EH (cell line): ENCODE measurements at regions not wholly inside any gene's neighbourhood (a gene's known extent, or its start where the extent isn't known, plus 50 kb on each side); places are given as distances from the start of the nearest gene placed in this dataset.
"Not testable (repeated sequence)": the region's sequence is repeated elsewhere in the genome, so short reads cannot be mapped to it uniquely, and the experiment has no call there.

Experiments
- DNase-seq: peaks from one replicate; pipeline ENCODE4 v3.0.0-alpha.2; 2015; ENCODE audit warnings: low read depth

DNA sequence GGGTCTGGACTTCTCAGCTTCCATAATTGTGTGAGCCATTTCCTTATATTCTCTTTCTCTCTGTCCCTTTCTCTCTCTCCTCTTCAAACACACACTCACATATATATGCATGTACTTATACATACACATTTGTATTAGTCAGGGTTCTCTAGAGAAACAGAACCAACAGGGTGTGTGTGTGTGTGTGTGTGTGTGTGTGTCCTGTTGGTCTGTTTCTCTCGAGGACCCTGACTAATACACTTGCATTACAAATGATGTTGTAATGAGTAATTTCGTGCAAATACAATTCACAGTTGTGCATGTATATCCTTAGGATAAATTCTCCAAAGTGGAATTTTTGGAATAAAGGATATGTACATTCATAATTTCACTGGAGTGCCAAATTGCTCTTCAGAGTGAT, 115.3 kb downstream of the NPIPB5 start:
- no peak for DNase-seq

DNA sequence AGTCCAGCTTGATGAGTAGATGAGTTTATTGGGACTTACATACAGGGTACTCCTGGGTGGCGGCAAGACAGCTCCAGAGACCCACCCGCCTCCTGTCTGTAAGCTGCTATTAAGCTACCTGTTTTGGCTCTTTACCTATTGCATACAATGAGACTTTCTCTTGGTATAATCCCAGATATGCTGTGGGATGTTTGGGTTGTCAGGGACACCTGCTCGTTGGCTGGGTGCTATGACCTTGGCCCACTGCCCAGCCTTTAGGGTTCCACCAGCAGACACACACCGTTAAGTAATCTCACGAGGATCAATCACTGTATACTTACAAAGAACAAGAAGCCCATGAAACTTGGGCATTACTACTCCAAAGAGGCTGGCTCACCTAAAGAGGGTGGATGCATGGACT, 116.4 kb downstream of the NPIPB5 start:
- no peak for DNase-seq

DNA sequence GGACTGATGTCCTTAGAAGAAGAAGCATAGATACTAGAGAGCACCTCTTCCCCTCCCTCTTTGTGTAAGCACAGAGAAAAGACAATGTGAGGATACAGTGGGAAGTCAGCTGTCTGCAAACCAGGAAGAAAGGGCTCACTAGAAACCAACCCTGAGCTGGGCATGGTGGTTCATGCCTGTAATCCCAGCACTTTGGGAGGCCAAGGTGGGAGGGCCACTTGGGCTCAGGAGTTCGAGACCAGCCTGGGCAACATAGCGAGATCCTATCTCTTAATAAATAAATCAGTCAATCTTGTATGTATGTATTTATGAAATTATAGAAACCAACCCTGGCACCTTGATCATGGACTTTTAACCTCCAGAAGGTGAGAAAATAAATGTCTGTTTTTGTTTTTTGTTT, 118.3 kb downstream of the NPIPB5 start:
- no peak for DNase-seq

DNA sequence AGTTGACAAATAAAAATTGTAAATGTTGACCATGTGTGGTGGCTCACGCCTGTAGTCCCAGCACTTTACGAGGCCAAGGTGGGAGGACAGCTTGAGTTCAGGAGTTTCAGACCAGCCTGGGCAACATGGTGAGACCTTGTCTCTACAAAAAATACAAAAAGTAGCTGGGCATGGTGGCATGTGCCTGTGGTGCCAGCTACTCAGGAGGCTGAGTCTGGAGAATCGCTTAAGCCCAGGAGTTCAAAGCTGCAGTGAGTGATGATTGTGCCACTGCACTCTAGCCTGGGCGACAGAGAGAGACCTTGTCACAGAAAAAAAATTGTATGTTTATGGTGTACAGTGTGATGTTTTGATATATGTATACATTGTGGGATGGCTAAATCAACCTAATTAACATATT, 119.6 kb downstream of the NPIPB5 start:
- no peak for DNase-seq

DNA sequence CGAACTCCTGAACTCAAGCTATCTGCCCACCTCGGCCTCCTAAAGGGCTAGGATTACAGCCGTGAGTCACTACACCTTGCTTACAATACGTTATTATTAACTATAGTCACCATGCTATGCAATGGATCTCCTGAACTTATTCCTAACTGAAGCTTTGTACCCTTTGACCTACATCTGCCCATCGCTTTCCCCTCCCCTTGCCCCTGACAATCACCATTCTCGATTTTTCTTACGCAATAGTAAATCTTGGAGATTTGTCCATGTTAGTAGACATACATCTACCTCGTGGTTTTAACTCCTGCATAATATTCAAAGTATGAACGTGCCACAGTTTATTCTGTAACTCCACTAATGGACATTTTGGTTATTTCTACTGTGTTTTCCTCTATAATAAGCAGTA, 120.6 kb downstream of the NPIPB5 start:
- DNase-seq: no peak

DNA sequence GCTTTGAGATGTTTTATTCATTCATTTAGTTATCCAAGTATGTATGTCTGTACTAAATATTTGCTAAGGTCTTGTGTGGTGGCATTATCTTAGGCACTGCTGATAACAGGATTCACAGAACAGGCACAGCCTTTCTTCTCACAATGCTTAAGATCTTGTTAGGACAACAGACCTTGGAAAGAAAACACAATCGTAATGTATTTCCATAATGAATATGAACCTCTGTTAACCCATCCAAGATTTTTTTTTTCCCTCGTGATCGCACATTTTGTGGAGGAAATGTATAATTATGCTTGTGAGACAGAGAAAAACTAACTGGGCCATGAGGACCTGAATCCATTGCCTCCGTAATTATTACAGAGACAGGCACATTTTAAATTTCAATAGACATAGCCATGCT, 121.9 kb downstream of the NPIPB5 start:
- DNase-seq: no peak

DNA sequence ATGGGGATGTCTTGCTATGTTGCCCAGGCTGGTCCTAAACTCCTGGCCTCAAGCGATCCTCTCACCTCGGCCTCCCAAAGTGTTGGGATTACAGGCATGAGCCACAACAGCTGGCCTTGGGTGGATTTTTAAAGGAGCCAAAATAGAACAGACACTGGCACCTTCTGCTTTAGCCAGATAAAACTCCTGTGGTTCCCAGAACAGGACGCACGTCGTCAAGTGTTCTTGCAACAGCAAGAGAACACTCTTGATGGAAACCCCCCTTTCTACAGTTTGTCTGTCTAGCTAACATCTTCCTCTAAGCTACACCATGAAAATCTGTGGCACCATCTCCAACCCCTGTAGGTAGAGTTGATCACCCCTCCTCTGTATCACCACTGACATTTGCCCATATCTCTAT, 122.6 kb downstream of the NPIPB5 start:
- DNase-seq: no peak

DNA sequence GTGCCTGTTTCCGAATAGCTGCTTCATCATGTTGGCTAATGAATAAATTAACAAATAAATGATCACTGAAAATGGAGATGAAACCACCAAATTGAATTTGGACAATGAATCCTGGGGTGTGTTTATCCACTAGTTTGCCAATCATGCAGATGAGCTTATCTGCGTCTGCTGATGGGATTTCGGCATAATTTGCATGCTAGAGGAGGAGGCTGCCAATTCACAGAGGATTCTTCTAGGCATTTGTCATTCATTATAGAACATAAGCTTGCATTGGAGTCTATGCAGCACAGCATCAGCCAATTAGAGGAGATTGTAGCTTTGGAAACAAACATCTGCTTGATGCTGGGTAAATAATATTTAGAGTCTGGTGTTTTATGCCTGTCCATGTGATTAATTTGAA, 123.1 kb downstream of the NPIPB5 start:
- no peak for DNase-seq

DNA sequence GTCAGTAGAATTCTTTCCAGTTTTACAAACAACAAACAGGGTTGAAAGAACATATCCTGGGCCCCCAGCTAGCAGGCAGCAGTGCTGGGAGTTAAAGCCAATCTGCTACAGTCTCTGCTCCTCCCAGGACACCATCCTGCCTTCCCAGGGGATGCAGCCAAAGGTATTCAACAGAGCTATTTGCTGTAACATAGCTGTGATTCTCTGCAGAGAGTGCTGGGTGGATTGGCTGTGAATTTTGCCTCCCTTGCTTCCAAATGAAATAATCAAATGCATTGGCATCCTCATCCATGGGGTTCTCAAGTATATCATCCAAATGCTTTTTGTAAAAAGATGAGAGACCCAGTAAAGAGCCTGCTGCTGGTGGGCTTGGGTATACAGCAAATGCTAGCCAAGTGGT, 124.3 kb downstream of the NPIPB5 start:
- no peak for DNase-seq

DNA sequence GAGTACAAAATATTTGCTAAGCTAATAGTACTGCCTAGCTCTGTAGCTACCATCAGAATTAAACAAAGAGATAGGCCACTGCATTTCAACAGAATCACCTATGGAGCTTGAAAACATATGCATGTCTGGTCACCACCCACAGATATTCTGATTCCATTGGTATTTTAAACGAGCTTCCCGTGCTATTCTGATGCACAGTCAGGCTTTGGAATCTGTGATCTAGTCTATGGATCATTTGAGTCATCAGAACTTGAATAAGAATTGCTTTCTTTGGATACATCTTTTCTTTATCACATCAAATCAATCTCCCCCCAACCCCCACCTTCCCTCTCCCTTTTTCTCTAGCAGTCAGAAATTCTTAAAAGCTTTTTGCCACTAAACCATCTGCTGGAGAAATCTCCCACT, 124.7 kb downstream of the NPIPB5 start:
- peak; percentile 9 for DNase-seq

DNA sequence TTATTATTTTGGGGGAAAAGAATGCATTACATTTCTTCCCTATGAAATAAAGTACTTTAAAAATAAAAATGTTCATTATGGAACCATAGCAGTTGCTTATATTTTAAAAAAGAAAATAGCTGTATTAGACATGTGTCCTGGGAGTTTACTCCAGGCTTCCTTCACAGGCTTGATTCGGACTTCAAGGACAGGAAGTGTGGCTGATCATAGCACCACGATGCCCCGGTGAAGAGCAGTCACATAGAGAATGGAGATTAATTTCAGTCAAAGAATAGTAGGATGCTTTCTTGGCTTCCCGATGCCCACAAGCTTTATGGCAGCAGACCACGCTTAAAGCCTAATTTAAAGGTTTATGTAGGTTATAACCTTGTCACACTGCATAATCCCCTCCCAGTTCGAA, 125.1 kb downstream of the NPIPB5 start:
- DNase-seq: no peak

DNA sequence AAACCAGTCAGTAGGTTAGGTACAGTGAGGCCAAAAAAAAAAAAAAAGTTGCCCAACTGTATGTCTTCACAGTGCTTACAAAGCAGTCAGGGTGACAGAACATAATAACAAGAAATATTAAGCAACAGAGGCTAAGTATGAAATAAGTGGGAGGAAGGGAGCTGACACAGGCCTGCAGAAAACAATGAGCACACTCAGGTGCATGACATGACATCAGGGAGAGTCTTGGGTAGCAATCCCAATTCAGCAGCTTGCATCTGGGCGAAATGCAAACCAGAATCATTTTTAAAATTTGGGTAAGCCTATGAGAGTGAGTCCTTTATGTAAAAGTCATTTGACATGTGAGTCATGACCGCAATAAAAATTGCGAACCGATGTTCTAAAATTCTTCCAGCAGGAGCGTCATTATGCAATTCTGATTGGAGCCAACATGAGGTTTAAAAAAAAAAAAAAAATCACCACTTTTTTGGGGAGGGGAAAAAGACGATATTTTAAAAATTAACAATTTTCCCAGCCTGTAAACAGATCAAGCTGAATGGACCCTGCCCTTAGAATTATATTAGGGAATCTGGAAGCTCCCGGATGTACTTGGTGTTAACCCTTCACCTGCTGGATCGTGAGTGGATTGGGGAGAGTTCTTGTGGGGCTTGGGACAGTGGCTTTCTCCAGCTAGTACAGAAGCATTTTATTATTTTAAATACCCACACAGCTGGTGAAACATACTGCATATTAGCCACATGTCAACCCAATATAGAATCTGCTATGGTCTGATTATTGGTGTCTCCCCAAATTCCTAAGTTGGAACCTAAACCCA, 127.9 kb downstream of the NPIPB5 start:
- peak; percentile 69 for DNase-seq

DNA sequence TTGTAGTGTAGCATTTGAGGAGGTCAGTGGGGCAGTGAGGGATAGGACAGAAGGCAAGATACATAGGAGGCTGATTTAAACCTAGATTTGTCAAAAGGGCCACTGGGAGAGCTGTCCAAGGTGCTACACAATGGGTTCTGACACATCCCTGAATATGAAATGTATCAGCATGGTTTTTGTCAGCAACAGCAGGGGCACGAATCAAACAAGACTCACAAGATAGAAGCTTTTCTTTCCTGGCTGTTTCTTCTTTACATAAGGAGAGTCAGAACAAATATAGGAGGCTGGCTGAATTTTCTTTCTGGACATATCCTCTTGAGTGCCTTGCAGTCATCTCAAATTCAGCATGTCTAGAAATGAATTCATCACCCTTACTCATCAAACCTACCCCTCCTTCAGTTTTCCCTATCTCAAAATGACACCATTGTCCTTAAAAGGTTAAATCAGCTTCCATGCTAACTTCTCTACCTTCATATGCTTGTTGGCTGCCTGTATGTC, 130.5 kb downstream of the NPIPB5 start:
- DNase-seq: peak; percentile 63

DNA sequence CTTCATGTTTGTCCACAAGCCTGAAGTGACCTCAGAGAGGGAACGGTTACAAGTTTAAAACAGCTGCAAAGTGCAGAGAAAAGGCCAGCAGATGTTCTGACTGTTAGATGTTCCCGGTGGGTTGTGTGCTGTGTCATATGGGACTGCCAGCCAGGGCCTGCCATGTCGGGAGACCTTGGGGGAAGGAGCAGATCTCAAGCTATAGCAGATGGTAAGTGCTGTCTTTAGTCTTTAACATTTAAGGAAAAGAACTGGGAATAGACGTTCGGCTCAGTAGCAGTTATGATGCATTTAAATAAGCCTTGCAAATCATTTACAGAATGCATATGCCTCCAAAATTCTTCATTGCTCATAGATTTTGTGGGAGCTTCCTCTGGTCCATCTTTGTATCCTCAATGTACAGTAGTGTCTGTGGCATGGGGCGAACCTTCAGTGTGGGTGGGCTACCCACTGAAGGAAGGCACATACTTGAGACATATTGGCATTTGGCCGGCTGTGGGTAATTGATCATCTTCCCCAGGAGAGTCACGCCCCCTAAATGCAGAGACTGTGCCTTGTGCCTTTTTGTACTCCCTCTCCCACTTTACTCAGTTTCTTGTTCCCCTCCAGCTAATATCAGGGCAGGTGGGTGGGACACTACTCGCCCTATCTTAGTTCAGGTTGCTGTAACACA, 131.9 kb downstream of the NPIPB5 start:
- no peak for DNase-seq

DNA sequence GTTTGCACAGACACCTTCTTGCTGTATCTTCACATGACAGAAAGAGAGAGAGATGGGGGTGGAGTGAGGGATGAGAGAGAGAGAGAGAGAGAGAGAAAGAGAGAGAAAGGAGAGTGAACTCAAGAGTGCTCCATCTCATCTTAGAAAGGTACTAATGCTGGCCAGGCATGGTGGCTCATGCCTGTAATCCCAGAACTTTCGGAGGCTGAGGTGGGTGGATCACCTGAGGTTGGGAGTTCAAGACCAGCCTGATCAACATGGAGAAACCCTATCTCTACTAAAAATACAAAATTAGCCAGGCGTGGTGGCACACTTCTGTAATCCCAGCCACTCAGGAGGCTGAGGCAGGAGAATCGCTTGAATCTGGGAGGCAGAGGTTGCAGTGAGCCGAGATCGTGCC, 132.5 kb downstream of the NPIPB5 start:
- not testable (repeated sequence) for DNase-seq

DNA sequence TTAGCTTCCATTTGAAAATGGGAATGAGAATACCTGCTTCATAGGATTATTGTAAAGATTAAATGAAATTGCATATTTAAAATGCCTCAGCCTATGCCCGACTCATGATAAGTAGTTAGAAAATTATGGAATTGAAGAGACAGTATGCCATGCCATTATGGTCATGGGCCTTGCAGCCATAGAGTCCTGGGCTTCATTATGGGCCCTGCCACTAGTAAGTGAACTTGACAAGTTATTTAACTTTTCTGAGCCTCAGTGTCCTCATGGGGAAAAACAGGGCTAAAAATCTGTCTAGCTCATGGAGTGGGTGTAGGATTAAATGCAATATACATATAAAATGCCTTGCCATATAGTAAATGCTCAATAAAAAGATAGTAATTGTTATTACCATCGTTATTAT, 133.2 kb downstream of the NPIPB5 start:
- no peak for DNase-seq

DNA sequence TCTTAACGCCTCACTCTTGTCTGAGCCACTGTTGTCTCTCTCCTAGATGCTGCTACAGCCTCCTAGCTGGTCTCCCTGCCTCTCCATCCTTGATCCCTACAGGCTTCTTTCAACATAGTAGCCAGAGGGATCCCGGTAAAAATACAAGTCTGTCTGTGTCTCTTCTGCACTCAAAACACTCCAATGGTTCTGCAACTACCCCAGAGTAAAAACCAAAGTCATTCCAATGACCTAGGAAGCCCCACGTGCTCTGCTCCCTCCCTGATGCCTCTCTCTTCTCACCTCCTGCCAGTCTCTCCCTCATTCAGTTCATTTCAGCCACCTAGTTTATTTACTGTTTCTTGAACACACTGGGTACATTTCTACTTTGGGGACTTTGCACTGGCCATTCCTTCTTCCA, 135.2 kb downstream of the NPIPB5 start:
- no peak for DNase-seq

DNA sequence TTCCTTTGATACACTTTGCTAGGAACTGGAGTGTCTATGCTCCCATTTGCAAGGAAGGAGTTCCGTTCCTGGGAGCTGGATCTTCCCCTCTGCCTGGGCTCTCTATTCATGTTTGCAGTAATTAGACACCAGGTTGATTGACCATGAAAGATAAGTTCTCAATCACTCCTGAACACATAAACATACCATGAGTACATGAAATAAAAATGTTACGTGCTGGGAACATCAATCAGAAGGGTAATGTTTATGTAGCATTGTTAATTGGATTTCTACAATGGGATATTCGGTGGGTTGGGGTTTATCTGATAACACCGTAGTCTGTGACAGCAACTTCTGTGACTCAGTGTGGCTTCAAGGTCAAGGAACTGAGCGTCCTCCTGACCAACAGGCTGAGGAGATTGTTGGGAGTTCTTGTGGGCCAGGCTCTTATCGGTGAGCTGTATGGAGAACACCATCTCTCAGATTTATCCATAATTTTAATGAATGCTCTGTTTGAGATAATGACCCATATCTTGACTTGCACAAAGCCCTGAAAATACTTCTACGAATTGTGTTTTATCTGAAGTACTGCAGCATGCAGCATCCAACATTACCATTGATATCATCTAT, 136.4 kb downstream of the NPIPB5 start:
- no peak for DNase-seq

DNA sequence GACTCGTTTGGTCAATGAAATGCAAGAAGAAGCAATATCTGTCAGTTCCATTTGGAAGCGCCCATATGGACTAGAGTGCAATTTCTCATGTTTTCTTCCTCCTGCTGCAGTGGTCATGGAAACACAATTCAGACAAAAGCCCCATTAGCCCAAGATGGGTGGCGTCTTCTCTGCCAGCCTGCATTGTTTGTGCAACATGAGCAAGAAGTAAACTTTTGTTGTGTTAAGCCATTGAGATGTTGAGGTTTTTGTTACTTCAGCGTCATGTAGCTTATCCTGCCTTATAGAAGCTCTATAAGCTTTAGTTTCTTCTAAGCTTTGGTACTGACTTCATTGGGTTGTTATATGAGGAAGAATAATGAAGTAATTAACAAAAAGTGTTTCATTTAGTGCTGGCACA, 137.4 kb downstream of the NPIPB5 start:
- no peak for DNase-seq

DNA sequence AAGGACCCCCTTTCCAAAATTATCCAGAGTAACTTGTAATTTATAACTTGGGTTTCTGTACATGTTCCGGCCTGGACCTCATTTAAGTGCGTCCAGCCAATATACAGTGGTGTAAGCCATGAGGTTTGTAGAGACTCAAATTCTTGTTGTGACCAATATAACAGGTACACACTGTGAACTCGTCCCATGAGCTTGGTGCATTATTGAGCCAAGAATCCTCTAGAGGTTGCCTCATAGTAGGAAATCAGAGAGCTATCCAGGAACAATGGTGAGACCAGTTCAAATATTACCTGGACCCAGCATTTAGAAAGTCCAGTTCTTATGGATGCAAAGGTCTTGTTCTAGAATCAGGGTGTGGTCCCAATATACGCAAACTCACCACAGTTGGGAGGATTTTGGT, 138.2 kb downstream of the NPIPB5 start:
- no peak for DNase-seq

DNA sequence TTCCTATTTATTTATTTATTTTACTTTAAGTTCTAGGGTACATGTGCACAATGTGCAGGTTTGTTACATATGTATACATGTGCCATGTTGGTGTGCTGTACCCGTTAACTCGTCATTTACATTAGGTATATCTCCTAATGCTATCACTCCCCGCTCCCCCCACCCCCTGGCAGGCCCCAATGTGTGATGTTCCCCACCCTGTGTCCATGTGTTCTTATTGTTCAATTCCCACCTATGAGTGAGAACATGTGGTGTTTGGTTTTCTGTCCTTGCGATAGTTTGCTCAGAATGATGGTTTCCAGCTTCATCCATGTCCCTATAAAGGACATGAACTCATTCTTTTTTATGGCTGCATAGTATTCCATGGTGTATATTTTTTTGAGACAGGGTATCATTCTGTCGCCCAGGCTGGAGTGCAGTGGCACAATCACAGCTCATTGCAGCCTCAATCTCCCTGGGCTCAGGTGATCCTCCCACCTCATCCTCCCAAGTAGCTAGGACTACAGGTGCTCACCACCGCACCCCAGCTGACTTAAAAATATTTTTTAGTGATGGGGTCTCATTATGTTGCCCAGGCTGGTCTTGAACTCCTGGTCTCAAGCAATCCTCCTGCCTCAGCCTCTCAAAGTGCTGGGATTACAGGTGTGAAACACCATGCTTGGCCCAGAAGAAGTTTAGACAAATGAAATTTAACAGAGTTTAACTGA, 140.6 kb downstream of the NPIPB5 start:
- DNase-seq: not testable (repeated sequence)

DNA sequence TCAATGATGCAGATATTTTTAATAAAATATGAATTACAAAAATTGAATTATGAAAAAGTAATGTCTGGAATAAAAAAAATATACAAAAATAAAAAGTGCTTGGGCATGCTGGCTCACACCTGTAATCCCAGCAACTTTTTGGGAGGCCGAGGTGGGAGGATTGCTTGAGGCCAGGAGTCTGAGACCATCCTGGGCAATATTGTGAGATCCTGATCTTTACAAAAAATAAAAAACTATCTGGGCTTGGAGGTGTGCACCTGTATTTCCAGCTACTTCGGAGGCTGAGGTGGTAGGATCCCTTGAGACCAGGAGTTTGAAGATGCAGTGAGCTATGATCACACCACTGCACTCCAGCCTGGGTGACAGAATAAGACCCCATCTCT, 141.8 kb downstream of the NPIPB5 start:
- no peak for DNase-seq

DNA sequence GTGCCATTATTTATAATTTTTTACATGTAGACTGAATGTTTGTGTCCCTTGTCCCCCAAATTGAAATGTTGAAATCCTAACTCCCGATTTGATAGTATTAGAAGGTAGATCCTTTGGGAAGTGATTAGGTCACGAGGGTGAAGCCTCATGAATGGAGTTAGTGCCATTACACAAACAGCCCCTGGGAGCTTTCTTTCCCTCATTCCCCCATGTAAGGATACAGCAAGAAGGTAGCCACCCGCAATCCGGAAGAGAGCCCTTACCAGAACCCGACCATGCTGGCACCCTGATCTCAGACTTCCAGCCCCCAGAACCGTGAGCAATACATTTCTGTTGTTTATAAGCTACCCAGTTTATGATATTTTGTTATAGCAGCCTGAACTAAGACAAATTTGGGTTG, 143.2 kb downstream of the NPIPB5 start:
- no peak for DNase-seq
